HG02885 (cell line): ENCODE measurements at regions not wholly inside any gene's neighbourhood (a gene's known extent, or its start where the extent isn't known, plus 50 kb on each side); places are given as distances from the start of the nearest gene placed in this dataset.

Source experiments
- ATAC-seq: cut with Tn5 transposase; IDR thresholded peaks from one replicate; pipeline ENCODE4 v1.9.1; 2021; ENCODE audit warnings: mild to moderate bottlenecking; ENCODE audit not compliant: unreplicated experiment, poor library complexity

DNA sequence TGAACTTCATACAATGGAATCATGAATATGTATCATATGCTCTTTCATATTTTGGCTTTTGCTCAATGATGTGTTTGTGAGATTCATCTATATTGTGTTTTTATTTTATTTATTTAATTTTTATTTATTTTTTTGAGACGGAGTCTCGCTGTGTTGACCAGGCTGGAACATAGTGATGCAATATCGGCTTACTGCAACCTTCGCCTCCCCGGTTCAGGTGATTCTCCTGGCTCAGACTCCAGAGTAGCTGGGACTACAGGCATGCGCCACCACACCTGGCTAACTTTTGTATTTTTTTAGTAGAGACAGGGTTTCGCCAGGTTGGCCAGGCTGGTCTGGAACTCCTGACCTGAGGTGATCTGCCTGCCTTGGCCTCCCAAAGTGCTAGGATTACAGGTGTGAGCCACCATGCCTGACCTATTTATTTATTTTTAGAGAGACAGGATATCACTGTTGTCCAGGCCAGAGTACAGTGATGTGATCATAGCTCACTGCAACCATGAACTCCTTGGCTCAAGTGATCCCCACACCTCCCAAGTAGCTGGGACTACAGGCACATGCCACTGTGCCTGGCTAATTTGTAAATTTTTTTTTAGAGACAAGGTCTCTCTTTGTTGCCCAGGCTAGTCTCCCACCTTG lies 74.5 kb downstream of the TET3 start:
- ATAC-seq: no peak

GRCh38 chr2:74063486-74063885 lies 78.8 kb downstream of the TET3 start:
- no peak for ATAC-seq

- no peak for ATAC-seq
Observed at GRCh38 chr2:74065456-74065855, 80.7 kb downstream of the TET3 start.

GRCh38 chr2:74066491-74067203 lies 81.1 kb downstream of the BOLA3 start:
- no peak for ATAC-seq

DNA sequence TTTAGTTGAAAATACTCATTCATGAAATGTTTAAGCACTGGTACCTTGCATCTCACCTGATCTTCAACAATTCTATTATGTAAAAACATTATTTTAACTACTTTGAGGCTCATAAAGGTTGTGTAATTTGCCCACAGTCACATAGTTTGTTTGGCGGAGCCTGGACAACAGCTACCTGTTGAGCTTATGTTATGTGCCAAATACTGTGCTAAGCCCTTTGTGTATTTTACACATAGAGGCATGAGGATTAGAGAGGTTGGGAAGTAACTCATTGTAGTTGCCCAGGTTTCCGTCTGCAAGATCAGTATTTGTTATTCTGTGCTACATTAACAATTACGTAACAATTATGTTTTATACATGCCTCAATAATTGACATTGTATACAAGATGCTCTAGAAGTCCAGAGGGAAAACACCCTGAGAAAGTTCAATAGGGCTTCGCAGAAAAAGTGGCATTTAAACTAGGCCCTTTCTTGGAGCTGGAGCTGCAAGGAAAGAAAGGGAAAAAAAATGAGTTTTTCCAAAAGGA lies 80.4 kb downstream of the BOLA3 start:
- no peak for ATAC-seq

- no peak for ATAC-seq
Observed at GRCh38 chr2:74070991-74071390, 76.7 kb downstream of the BOLA3 start.

DNA sequence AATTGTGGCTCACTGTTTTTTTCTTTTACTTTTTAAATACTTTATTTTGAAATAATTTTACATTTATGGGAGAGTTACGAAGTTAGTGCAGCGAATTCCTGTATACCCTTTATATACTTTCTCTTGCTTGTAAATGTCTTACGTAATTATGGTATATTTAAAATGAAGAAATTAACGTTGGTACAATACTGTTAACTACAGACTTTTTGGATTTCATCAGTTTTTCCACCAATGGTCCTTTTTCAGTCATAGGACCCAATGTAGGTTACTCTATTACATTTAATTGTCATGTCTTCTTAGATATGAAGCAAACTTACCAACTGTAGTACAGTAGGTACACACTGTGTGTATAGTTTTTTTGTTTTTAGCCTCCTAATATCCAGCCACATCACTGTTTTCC lies 76.3 kb downstream of the BOLA3 start:
- no peak for ATAC-seq

- ATAC-seq: no peak
Observed at GRCh38 chr2:74072565-74072964, 75.1 kb downstream of the BOLA3 start.

- no peak for ATAC-seq
Observed at GRCh38 chr2:74074487-74074886, 73.2 kb downstream of the BOLA3 start.

DNA sequence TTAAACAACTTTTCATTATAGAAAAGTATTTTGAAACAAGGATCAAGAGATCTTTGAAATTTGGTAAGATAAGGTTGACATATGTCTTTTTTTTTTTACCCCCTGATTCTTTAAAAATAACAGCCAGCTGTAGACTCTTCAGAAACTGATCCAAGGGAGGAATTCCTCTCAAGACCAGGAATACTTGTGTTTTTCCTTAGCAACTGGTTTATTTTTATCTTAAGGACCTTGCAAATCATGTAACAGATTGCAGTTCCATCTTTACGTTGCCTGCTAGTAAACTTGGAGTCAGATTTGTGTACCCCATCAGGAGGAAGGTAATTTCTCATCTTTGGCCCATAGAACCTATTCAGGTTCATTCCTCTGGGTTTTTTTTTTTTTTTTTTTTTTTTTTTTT lies 71.6 kb downstream of the BOLA3 start:
- ATAC-seq: no peak

DNA sequence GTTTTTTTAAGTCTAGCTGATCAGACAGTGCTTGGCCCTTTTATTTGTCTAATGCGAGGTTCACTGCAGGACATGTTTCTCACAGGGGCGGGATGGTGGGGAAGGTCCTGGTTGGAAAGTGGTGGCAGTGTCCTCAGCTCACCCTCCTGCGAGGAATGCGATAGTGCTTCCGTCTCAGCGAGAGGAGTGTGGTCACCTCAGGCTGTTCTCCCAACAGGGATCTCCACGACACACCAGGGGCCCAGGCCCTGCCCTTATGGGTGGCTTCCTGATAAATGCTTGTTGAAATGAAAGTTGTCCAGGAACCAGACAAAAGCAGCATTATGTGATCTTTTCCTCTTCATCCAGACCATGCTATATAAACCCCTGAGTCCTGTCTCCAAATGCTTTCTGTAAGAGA lies 70.1 kb downstream of the BOLA3 start:
- ATAC-seq: no peak

DNA sequence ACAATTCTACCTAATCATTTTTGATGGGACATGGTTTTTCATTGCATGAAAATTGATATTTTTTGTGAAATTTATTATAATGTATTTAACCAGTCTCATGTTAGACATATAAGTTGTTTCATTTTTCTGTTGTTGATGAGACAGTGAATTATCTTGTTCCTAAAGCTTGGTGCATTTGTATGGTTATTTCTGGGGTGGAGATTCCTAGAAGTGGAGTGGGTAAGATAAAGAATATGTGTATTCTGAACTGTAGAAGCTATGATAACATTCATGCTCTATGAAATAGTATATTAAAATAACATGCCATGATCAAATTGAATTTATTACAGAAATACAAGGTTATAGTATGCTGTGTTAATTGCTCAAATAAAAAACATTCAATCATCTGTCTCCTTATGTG lies 69.2 kb downstream of the BOLA3 start:
- no peak for ATAC-seq

DNA sequence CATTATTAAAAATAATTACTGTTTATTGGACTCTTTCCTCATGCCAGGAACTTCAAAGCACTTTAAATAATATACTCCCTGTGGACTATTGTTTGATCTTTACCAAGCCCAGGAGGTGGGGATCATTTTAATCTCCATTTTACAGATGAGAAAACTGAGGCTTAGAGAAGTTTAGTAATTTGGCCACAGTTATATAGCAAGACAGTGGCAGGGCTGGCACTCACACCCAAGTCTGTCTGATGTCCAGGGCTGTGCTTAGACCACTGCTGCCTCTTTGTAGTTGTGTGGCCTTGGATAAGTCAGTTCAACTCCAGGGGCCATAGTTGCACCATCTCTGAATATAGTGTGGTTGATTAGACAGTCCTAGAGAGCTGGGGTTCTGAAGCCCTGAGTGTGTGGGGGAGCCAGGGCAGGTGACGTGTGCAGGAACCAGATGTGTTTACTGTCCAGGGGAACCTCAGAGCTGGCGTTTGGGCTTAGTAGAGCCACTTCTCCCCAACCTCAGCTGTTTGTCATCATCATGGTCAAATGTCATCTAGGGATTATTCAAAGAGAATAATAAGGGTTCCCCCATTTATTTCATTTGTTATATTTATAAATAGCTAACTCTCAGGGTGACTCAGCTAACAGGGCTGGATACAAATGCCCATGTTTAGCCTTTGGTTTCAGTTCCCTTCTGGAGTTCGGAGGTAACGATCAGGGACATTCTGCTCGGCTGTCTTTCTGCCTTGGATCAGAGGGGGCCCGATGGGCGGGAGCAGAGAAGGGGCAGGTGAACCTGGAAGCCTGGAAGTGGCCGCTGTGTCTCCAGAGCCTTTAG lies 68.0 kb downstream of the BOLA3 start:
- ATAC-seq: peak; percentile 87

DNA sequence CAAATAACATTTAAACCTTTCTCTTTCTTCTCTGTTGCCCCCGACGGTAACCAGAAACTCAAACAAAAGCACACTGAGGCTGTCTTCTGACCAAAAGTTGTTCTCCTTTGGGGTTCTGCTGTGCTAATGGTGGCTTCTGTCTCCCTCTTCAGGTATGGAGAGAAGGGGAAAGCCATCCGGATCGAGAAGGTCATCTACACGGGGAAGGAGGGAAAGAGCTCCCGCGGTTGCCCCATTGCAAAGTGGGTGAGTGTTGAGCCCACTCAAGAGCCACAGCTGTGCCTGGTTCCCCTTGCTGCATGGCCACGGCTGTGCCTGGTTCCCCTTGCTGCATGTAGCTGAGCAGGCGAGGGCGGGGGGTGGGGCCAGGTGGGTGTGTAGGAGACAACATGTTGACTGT lies 67.4 kb downstream of the BOLA3 start:
- ATAC-seq: peak; percentile 20

DNA sequence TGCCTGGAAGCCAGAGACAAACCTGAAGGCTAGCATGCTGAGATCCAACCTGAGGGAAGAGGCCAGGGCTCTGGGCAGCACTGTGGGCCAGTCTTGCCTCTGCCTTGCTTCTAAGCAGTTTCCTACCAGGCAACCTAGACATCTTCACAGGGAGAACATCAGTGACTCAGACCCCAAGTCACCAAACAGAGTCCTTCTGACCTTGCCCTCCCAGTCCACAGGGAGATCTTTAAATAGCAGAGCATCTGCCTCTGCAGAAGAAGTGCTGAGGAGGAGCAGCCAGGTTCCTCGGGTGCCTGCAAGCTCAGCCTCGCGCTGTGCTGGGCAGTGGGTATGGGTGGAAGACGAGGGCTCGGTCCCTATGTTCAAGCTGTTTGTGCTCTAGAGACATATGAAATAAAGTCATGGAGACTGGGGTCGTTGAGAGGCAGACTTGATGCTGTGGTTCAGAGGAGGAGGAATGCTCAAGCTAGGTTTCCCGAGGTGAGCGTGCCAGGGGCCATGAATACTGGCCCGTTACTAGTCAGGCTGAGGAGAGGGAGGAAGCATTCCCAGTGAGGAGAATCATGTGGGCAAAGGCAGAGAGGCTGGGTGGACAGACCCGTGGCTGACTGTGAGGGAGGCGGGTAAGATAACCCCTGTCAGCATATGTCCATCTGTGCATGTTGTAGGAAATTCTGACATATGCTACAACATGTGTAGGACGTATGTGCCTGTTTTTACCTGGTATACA lies 66.5 kb downstream of the BOLA3 start:
- no peak for ATAC-seq

GRCh38 chr2:74081763-74082110 lies 66.0 kb downstream of the BOLA3 start:
- ATAC-seq: no peak

- no peak for ATAC-seq
Observed at GRCh38 chr2:74083750-74084149, 64.0 kb downstream of the BOLA3 start.
